ENCODE measurements at regions not wholly inside any gene's neighbourhood (a gene's known extent, or its start where the extent isn't known, plus 50 kb on each side); places are given as distances from the start of the nearest gene placed in this dataset.

DNA sequence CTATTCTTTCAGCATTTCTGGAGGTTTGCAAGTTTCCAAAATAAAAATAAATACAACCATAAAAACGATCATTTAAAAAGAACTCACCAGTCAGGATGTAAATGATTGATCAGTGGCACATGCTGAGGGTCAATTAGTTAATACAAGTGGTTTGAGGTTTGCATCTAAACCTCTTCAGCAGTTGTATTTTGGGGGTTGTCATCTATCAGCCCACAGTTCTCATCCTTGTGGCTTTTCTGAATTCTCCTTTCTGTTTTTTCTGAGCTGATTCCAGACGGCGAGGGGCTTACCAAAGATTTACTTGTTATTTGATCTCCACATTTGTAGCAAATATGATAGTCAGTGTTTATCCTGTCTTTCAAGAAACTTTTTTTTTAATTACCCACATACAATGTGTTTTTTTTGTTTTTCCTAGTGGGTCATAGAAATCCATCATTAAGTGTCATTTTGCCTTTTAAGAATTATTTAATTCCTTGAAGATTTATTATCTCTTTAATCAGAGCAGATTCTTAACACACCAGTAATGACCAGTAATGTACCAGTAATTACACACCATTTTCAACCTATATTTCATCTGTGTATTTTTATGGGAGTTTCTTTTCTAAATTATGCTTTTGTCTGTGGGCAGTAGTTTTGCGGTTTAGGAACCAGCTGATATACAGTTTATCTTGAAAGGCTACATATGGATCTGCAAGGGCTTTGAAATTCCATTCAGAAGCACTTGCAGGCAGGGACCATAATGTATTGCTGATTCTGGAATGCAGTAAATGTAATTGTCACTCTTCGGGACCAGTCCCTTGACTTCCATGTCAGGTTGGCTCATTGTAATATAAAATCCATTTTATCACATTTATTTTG lies 56.3 kb upstream of the DAAM1 start:
- intact Hi-C loops (cut with DNase I): loop anchor here (5.0 to 10.0 kb wide), 2 partner anchors 183 to 295 kb away; no protein-coding TSS in a partner anchor
- no peaks in the 10 kb centered on the region for H3K4me1 ChIP-seq (replicated peaks)
- H3K36me3 ChIP-seq: no peaks in the 10 kb centered on the region
- no peak for DNase-seq (ENCODE audit: low spot score)
- WGBS: 70% methylated on average over 5 of the region's 5 CpGs
- H3K27ac ChIP-seq: no peak overlapping the region
- H3K9me3 ChIP-seq: no peaks in the 10 kb centered on the region
- TF ChIP-seq POLR2A (IDR thresholded peaks at IDR 0.05) (no peak), POLR2AphosphoS5 (IDR thresholded peaks at IDR 0.05) (no peak)
- TF ChIP-seq, protein P1, sequence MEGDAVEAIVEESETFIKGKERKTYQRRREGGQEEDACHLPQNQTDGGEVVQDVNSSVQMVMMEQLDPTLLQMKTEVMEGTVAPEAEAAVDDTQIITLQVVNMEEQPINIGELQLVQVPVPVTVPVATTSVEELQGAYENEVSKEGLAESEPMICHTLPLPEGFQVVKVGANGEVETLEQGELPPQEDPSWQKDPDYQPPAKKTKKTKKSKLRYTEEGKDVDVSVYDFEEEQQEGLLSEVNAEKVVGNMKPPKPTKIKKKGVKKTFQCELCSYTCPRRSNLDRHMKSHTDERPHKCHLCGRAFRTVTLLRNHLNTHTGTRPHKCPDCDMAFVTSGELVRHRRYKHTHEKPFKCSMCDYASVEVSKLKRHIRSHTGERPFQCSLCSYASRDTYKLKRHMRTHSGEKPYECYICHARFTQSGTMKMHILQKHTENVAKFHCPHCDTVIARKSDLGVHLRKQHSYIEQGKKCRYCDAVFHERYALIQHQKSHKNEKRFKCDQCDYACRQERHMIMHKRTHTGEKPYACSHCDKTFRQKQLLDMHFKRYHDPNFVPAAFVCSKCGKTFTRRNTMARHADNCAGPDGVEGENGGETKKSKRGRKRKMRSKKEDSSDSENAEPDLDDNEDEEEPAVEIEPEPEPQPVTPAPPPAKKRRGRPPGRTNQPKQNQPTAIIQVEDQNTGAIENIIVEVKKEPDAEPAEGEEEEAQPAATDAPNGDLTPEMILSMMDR (IDR thresholded peaks at IDR 0.05): no peak
- no peak overlapping the region for H3K4me3 ChIP-seq
- no peaks in the 10 kb centered on the region for H3K27me3 ChIP-seq (replicated peaks; ENCODE audit: insufficient read depth)

DNA sequence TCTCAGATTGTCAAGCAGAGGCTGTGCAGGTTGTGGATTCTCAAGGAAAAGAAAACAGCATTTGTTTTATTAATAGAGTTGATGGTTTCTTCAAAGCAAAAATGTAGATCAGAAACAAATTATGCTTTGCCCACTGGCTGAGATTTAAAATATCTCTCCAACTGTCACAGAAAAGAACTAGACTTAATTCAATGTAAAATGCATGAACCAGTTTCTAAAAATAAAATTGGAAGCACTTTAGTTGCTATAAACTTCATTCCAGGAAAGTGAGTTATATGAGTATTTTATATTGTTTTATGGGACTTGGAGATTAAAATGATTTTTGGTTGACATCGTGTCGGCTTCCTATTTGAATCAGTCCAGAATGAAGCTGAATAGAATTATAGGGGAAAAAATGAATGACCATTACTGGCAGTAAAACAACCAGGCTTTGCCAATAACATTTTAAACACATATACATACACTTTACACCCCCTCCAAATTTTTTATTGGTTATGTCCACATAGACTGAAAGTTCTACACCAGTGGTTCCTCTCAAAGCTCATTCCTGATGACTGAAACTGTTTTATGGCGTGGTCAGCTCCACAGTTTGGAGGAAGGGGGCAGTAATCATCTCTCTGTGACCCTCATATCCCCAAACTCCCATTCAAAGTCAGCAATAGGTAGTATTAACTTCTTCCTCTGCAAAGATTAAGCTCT lies 55.5 kb upstream of the DAAM1 start:
- no peak overlapping the region for H3K27ac ChIP-seq
- H3K36me3 ChIP-seq: no peaks in the 10 kb centered on the region
- H3K9me3 ChIP-seq: no peaks in the 10 kb centered on the region
- intact Hi-C loops (cut with DNase I): loop anchor here (5.0 to 10.0 kb wide), 2 partner anchors 182 to 294 kb away; no protein-coding TSS in a partner anchor
- no peaks in the 10 kb centered on the region for H3K4me1 ChIP-seq (replicated peaks)
- no peaks in the 10 kb centered on the region for H3K27me3 ChIP-seq (replicated peaks; ENCODE audit: insufficient read depth)
- 50% methylated on average over 3 of the region's 3 CpGs for WGBS
- no peak overlapping the region for H3K4me3 ChIP-seq
- TF ChIP-seq POLR2A (IDR thresholded peaks at IDR 0.05) (no peak), POLR2AphosphoS5 (IDR thresholded peaks at IDR 0.05) (no peak)
- TF ChIP-seq, protein P1 (IDR thresholded peaks at IDR 0.05): no peak
- DNase-seq (ENCODE audit: low spot score): no peak

- Histone ChIP-seq H3K27ac (no peak overlapping the region), H3K4me3 (no peak overlapping the region), H3K36me3 (no peaks in the 10 kb centered on the region), H3K4me1 (replicated peaks) (no peaks in the 10 kb centered on the region), H3K9me3 (no peaks in the 10 kb centered on the region), H3K27me3 (replicated peaks; ENCODE audit: insufficient read depth) (no peaks in the 10 kb centered on the region)
- DNase-seq (ENCODE audit: low spot score): no peak
- WGBS: 79% methylated on average over 4 of the region's 4 CpGs
- intact Hi-C loops (cut with DNase I): loop anchor here (5.0 to 10.0 kb wide), 2 partner anchors 181 to 294 kb away; no protein-coding TSS in a partner anchor
- TF ChIP-seq POLR2AphosphoS5 (IDR thresholded peaks at IDR 0.05): no peak
- TF ChIP-seq POLR2A (IDR thresholded peaks at IDR 0.05): no peak
- TF ChIP-seq, protein P1 (IDR thresholded peaks at IDR 0.05): no peak
Observed at GRCh38 chr14:59133709-59134108, 54.8 kb upstream of the DAAM1 start.

- no peak overlapping the region for H3K27ac ChIP-seq
- TF ChIP-seq POLR2AphosphoS5 (IDR thresholded peaks at IDR 0.05) (no peak), POLR2A (IDR thresholded peaks at IDR 0.05) (no peak)
- TF ChIP-seq, protein P1 (IDR thresholded peaks at IDR 0.05): no peak
- no peaks in the 10 kb centered on the region for H3K27me3 ChIP-seq (replicated peaks; ENCODE audit: insufficient read depth)
- H3K36me3 ChIP-seq: no peaks in the 10 kb centered on the region
- no peaks in the 10 kb centered on the region for H3K9me3 ChIP-seq
- intact Hi-C loops (cut with DNase I): loop anchor here (5.0 to 10.0 kb wide), 2 partner anchors 180 to 293 kb away; no protein-coding TSS in a partner anchor
- H3K4me1 ChIP-seq (replicated peaks): no peaks in the 10 kb centered on the region
- H3K4me3 ChIP-seq: no peak overlapping the region
- 79% methylated on average over 3 of the region's 3 CpGs for WGBS
- no peak for DNase-seq (ENCODE audit: low spot score)
Observed at GRCh38 chr14:59134307-59134706, 54.2 kb upstream of the DAAM1 start.

Data from prostate gland (tissue), 2 donors.